Germinal center (tissue), 1 donor: ENCODE measurements at regions not wholly inside any gene's neighbourhood (a gene's known extent, or its start where the extent isn't known, plus 50 kb on each side); places are given as distances from the start of the nearest gene placed in this dataset.
"Not testable (repeated sequence)": the region's sequence is repeated elsewhere in the genome, so short reads cannot be mapped to it uniquely, and the experiment has no call there.

ENCODE experiments used
- DNase-seq: peaks from one replicate; pipeline ENCODE4 v3.0.0; 2012; ENCODE audit warnings: mixed read lengths, low spot score

DNA sequence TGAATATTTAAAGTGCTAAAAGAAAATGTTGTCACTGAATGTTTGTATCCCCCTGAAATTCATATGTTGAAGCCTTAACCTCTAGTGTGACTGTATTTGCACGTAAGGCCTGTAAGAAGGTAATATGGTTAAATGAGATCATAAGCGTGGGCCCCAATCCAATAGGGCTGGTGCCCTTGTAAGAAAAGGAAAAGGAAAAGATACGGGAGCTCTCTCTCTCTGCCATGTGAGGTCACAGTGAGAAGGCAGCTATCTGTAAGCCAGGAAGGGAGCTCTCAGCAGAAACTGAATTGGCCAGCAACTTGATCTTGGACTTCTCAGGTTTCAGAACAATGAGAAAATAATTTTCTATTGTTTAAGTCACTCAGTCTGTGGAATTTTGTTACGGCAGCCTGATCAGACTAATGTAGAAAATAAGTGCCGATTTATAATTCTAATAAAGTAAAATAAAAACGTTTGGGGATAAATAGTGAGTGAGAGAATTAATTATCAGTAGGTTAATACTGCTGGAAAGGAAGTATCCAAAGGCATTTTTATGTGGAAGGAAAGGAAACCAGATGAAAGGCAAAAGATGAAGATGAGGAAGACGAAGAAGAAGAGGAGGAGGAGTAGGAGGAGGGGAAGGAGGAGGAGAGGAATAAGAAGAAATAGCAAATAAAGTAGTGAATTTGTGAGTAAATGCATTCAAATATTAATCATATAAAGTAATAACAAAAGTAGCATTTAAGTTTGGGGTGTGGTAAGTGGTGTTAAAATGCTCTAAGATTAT, 188.5 kb upstream of the KRR1 start:
- no peak for DNase-seq

DNA sequence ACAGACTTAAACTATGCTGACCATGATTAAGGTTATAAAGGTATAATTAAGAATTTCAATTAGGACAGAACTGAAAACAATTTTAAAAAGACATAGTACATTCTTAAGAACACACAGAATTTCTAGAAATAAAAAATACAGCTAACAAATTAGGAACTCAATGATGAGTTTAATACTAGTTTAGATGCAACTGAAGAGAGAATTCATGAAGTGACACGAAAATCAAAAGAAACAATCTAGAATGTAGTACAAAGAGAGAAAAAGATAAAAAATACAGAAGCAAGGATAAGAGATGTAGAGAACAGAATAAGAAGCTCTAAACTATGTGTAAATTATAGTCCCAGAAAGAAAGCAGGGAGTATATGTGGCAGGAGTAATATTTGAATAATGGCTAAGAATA, 187.8 kb upstream of the KRR1 start:
- DNase-seq: no peak

- DNase-seq: no peak
Observed at GRCh38 chr12:75698052-75698451, 186.6 kb upstream of the KRR1 start.

- no peak for DNase-seq
Observed at GRCh38 chr12:75695926-75696325, 184.5 kb upstream of the KRR1 start.

DNA sequence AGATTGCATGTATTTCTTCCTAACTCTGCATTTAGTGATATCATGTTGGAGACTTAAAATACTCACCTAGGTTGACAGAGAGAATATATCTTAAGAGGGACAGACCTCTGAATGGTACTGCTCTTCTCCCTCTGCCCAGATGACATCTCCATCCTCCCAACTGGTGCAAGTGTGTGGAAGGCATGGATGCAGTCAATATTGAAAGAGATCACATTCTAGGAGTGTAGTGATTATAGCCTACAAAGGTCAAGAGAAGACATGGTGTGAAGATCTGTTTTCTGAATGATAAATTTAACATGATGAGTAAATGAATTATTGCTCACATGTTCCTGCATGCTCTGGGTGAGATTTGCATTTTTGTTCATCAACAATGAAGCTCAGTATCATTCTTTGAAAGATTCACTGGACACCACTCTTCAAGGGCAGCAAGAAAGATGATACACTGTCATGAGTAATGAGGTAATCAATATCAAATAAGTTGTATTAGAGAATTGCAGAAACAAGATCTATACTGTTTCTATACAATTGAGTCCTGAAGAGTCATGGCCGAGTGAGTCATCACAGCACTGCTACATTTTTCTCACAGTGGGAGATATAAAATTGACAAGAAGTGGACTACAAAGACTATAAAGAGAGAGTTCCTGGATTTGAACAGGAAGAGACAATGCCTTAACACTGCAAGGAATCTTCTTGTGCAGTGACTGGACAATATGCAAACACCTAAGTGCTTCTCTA, 183.3 kb upstream of the KRR1 start:
- DNase-seq: no peak

GRCh38 chr12:75692876-75693275, 181.5 kb upstream of the KRR1 start:
- DNase-seq: no peak

DNA sequence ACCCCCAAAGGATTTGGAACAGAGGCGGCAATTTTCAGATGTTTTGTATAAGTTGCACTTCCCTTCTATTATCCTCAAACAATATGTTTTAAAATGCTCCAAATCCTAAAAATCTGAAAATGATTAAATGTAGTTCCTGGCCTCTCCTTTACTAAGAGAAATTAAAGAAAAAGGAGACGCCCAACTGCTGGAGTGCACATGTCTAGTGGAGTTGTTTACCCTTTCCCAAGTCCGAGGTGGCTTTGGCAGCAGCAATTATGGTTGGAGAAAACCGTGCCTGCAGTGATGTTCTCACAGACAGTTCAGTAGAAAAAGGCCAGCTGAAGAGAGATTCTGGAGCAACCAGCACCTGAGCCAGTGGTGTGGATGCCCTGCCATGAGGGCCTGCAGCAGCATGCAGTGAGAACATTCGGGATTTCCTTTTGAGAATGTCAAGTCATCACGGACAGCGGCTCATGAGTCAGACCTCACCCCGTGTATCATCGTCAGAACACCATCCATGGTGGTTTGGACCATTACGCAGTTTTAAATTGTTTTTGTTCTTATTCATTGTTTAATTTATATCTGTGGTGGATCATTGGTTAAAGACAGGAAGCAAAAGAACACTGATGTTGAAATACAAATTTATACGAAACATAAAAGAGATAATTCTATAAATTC, 179.0 kb upstream of the KRR1 start:
- DNase-seq: no peak

GRCh38 chr12:75686233-75686632, 174.8 kb upstream of the KRR1 start:
- DNase-seq: not testable (repeated sequence)

- DNase-seq: no peak
Observed at GRCh38 chr12:75685617-75686225, 174.3 kb upstream of the KRR1 start.

DNA sequence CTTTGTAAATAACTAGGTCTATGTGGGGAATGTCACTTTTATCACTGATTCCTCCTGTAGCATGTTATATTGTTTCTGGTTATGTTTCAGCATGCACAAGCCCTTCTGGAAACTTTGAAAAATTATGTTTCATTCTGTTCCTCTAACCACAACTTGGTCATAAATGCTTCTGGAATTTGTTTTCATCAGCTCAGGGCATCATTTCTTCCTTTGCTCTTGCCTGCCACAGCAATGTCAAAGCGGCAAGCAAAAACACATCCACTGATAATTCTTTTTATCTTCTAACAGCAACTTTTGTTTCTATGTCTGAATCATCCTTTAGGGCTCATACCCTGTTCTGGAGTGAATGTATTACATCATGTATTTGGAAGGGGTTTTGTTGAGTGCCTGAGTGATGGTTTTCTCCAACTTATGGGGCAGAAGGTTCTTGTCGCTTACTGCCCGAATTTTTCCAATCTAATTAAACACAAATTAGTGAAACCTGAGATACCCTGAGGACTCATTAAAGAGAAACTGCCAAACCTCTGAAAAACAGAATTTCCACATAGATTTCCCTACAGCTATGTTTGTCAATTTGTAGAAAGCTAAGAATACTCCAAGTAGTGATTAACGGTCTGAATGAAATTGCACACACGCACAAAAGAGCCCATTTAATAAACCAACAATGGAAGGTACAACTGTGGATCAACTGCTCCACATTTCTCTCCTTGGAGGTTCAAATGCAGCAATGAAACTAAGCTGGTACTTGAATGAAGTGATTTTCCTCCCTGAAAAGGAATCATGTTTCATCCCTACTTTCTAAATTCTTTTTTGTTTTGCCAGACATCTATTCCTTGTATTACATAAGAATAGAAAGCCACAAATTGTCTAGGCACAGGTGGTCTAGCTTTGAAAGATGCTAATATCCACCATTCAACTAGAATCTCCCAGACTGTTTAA, 173.5 kb upstream of the KRR1 start:
- no peak for DNase-seq

DNA sequence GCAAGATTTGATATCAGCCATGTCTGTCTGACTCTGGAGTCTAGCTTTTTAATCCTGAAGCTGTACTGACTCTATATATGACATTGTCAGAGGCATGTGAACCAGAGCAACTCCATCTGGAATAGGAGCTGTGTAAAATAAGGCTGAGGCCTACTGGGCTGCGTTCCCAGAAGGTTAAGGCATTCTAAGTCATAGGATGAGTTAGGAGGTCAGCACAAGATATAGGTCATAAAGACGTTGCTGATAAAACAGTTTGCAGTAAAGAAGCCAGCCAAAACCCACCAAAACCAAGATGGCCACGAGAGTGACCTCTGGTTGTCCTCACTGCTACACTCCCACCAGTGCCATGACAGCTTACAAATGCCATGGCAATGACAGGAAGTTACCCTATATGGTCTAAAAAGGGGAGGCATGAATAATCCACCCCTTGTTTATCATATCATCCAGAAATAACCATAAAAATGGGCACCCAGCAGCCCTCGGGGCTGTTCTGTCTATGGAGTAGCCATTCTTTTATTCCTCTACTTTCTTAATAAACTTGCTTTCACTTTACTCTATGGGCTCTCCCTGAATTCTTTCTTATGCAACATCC, 172.7 kb upstream of the KRR1 start:
- DNase-seq: not testable (repeated sequence)

DNA sequence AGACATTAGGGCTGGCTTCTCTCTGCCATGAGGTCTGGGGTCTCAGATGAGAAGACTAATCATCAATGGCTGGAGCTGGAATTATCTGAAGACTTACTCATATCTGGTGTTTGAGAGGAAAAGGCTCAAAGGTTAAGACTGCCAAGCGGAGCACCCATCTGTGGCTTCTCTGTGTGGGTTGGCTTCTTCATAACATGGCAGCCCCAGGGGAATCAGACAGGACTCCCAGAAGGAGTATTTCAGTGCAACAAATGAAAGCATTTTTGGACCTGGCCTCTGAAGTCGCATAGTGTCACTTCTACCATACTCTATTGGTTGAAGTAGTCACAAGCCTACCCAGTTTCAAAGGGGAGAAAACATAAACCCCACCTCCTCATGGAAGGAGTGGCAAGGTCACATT, 171.8 kb upstream of the KRR1 start:
- DNase-seq: no peak

DNA sequence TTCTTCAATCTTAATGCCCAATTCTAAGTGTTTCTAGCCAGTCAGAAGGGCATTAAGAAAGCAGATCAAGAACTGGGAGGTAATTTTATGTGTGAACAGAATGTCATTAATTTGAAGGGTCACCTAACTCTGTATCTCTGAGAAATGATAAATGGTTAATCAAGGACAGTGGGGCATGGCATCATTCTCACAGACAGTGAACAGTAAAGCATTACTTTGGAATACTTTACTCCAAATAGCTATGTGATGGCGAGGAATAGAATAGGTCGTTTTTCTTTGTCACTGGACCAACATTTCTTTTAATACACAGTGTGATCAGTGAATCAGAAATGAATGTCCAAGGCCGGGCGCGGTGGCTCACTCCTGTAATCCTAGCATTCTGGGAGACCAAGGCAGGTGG, 166.1 kb upstream of the KRR1 start:
- DNase-seq: no peak

DNA sequence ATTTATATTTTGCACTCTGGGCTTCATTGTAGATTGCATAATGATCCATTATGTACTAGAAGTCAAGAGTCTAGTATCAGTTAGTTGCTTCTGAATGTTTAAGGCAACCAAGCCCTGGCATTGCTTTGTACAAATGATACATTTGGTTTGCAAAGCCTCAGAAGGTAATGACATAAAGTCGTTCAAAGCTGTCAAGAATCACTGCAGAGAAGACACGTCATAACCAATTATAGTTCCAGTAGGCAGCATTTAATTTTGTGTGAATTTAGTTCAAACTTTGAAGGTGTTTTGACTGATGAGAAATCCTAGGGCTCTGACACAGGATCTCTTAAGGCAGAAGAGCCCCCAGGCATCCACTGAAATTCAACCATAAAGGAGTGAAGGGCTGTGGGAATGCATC, 163.0 kb upstream of the KRR1 start:
- DNase-seq: no peak

- DNase-seq: no peak
Observed at GRCh38 chr12:75672200-75672599, 160.8 kb upstream of the KRR1 start.

- DNase-seq: no peak
Observed at GRCh38 chr12:75670216-75670615, 158.8 kb upstream of the KRR1 start.

DNA sequence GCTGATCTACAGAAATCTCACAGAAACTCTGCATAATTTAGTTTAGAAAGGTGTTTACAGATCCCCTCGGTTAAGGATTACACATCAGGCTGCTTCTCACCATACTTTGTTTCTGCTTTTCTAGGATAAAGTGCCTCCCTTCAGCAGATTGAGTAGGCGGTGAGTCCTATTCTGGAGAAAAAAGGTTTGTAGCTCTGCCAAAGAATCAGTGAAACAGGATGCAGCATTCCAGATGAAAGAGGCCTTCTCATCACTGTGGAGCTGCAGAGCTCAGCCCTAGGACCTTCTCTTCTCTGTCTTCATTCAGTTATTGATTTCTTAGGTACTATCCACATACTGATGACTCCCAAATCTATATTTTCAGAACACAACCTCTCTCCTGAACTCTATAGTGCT, 155.5 kb upstream of the KRR1 start:
- no peak for DNase-seq

GRCh38 chr12:75666126-75666938, 154.9 kb upstream of the KRR1 start:
- no peak for DNase-seq

- DNase-seq: no peak
Observed at GRCh38 chr12:75665216-75665615, 153.8 kb upstream of the KRR1 start.

DNA sequence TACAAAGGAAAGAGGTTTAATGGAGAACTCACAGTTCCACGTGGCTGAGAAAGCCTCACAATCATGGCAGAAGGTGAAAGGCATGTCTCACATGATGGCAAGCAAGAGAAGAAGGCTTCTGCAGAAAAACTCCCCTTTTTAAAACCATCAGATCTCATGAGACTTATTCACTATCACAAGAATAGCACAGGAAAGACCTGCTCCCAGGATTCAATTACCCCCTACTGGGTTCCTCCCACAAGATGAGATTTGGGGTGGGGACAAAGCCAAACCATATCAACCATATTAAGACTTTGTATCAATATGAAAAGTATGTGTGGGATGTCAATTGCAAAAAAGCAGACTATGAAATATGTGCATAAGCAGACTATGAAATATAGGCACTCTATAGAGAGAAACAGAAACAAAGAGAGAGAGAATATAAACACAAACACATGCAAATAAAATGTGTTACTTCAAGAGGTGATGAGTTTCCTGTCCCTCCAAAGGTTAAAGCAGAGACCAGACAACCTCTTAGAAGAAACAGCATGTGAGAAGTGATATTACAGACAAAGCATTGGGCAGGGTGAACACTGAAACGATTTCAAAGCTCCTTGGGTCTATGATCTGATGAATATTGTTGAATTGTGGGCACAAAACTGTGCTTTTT, 151.2 kb upstream of the KRR1 start:
- DNase-seq: no peak
